ENCODE measurements at regions not wholly inside any gene's neighbourhood (a gene's known extent, or its start where the extent isn't known, plus 50 kb on each side); places are given as distances from the start of the nearest gene placed in this dataset.

DNA sequence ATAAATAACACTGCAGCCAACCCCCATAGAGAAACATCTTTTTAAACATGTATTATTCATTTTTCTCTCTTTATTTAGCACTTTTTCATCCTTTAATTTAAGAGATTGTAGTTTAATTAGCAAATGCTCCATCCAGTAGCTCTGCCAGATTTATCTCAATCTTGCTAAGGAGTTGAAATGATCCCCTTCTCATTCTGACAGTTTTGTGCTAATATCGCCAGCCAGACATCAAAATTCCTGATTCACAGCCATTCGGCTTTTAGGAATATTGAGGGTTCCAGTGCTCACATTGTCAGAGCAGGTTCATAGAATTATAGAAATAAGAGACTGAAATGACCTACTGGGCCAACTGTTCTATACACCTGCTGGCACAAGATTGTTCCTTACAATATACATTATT lies 77.8 kb downstream of the CASP12 start:
- Histone ChIP-seq H3K36me3 (no peaks in the 10 kb centered on the region), H3K27me3 (no peaks in the 10 kb centered on the region), H3K9me3 (no peaks in the 10 kb centered on the region), H3K4me3 (no peak overlapping the region), H3K4me1 (no peaks in the 10 kb centered on the region), H3K27ac (no peak overlapping the region)
- DNase-seq (no peak), ATAC-seq (no peak)
- intact Hi-C loops (cut with DNase I), result no loop called here
- TF ChIP-seq, protein P1, sequence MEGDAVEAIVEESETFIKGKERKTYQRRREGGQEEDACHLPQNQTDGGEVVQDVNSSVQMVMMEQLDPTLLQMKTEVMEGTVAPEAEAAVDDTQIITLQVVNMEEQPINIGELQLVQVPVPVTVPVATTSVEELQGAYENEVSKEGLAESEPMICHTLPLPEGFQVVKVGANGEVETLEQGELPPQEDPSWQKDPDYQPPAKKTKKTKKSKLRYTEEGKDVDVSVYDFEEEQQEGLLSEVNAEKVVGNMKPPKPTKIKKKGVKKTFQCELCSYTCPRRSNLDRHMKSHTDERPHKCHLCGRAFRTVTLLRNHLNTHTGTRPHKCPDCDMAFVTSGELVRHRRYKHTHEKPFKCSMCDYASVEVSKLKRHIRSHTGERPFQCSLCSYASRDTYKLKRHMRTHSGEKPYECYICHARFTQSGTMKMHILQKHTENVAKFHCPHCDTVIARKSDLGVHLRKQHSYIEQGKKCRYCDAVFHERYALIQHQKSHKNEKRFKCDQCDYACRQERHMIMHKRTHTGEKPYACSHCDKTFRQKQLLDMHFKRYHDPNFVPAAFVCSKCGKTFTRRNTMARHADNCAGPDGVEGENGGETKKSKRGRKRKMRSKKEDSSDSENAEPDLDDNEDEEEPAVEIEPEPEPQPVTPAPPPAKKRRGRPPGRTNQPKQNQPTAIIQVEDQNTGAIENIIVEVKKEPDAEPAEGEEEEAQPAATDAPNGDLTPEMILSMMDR (IDR thresholded peaks at IDR 0.05), result no peak
- TF ChIP-seq POLR2A (IDR thresholded peaks at IDR 0.05), result no peak
- 90 to 96% (median 95%) methylated on average over 2 of the region's 2 CpGs for WGBS, 4 donors

GRCh38 chr11:104819603-104820002 lies 78.7 kb downstream of the CASP12 start:
- Histone ChIP-seq H3K36me3 (no peaks in the 10 kb centered on the region), H3K9me3 (no peaks in the 10 kb centered on the region), H3K27me3 (no peaks in the 10 kb centered on the region), H3K4me3 (no peak overlapping the region), H3K4me1 (no peaks in the 10 kb centered on the region), H3K27ac (no peak overlapping the region)
- 87 to 93% (median 90%) methylated on average over 4 of the region's 4 CpGs for WGBS, 4 donors
- intact Hi-C loops (cut with DNase I), result no loop called here
- DNase-seq (no peak), ATAC-seq (no peak)
- TF ChIP-seq POLR2A (IDR thresholded peaks at IDR 0.05), result no peak
- TF ChIP-seq, protein P1 (IDR thresholded peaks at IDR 0.05), result no peak

DNA sequence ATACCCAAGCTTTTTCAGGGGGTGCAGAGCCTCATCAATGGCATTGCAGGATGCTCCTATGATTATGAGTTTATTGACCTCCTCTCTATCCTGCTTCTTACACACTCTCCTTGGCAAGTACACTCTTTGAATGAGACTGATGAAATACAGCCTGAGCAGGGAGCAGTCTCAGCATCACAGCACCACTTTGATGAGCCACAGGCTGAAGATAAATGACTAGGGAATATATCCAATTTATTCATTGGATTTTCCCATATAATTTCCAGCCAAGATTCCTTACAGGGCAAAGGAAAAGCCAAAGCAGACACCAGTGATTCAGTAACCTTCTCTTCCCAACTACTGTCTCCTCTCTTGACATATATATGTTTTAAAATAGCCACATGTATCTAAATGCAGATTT lies 79.2 kb downstream of the CASP12 start:
- Histone ChIP-seq H3K9me3 (no peaks in the 10 kb centered on the region), H3K4me3 (no peak overlapping the region), H3K36me3 (no peaks in the 10 kb centered on the region), H3K4me1 (no peaks in the 10 kb centered on the region), H3K27ac (no peak overlapping the region), H3K27me3 (no peaks in the 10 kb centered on the region)
- TF ChIP-seq, protein P1 (IDR thresholded peaks at IDR 0.05), result no peak
- TF ChIP-seq POLR2A (IDR thresholded peaks at IDR 0.05), result no peak
- no peak for ATAC-seq
- intact Hi-C loops (cut with DNase I), result no loop called here
- no peak for DNase-seq

DNA sequence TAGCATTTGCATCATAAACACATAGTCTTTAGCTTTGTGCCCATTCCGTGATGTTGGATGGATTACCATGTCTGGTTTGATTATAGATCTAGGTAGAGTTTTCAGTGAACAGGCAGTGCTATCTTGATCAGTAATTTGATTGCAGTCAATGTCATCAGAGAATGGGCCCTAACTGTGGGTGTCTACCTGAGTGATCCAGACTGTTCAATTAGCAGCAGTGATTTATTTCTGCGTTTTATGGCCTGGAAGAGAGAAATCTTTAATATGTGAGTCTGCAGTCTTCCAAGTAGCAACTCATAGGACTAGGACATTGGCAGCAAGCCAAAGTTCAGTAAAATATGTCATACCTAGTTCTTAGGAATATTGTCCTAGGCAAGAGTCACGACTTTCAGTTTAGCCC lies 80.3 kb downstream of the CASP12 start:
- WGBS, 4 donors, result 64 to 76% (median 67%) methylated on average over 3 of the region's 3 CpGs
- DNase-seq, result no peak
- H3K4me3 ChIP-seq, result no peak overlapping the region
- no peaks in the 10 kb centered on the region for H3K27me3 ChIP-seq
- no peak for ATAC-seq
- no peak for TF ChIP-seq POLR2A (IDR thresholded peaks at IDR 0.05)
- TF ChIP-seq, protein P1 (IDR thresholded peaks at IDR 0.05), result no peak
- H3K36me3 ChIP-seq, result no peaks in the 10 kb centered on the region
- intact Hi-C loops (cut with DNase I), result no loop called here
- H3K9me3 ChIP-seq, result no peaks in the 10 kb centered on the region
- no peak overlapping the region for H3K27ac ChIP-seq
- H3K4me1 ChIP-seq, result no peaks in the 10 kb centered on the region
